Jurkat, Clone E6-1 (cell line): ENCODE measurements at regions not wholly inside any gene's neighbourhood (a gene's known extent, or its start where the extent isn't known, plus 50 kb on each side); places are given as distances from the start of the nearest gene placed in this dataset.
"Not testable (repeated sequence)": the region's sequence is repeated elsewhere in the genome, so short reads cannot be mapped to it uniquely, and the experiment has no call there.

Experiments
- DNase-seq: peaks from one replicate; pipeline ENCODE4 v3.0.0-alpha.2; 2011; ENCODE audit warnings: low read depth, low spot score
- H3K4me3 ChIP-seq: 2 replicates; pipeline ENCODE4 v1.5.1; 2011; ENCODE audit warnings: mild to moderate bottlenecking, low read length, control low read depth, moderate library complexity

- H3K4me3 ChIP-seq, DNase-seq: not testable (repeated sequence)
Observed at GRCh38 chr1:196366-196765, 255.1 kb downstream of the OR4F29 start.

GRCh38 chr1:191296-192049, 260.0 kb downstream of the OR4F29 start:
- DNase-seq, H3K4me3 ChIP-seq: not testable (repeated sequence)

- not testable (repeated sequence) for DNase-seq, H3K4me3 ChIP-seq
Observed at GRCh38 chr1:190678-191077, 260.8 kb downstream of the OR4F29 start.

- not testable (repeated sequence) for DNase-seq, H3K4me3 ChIP-seq
Observed at GRCh38 chr1:189915-190314, 261.6 kb downstream of the OR4F29 start.

- not testable (repeated sequence) for DNase-seq, H3K4me3 ChIP-seq
Observed at GRCh38 chr1:189270-189669, 262.2 kb downstream of the OR4F29 start.

GRCh38 chr1:187298-187697, 264.2 kb downstream of the OR4F29 start:
- H3K4me3 ChIP-seq, DNase-seq: not testable (repeated sequence)

- not testable (repeated sequence) for H3K4me3 ChIP-seq, DNase-seq
Observed at GRCh38 chr1:186691-187131, 264.8 kb downstream of the OR4F29 start.

- H3K4me3 ChIP-seq, DNase-seq: not testable (repeated sequence)
Observed at GRCh38 chr1:186223-186622, 265.3 kb downstream of the OR4F29 start.

GRCh38 chr1:185526-185925, 266.0 kb downstream of the OR4F29 start:
- not testable (repeated sequence) for DNase-seq, H3K4me3 ChIP-seq

GRCh38 chr1:184336-184686, 267.2 kb downstream of the OR4F29 start:
- not testable (repeated sequence) for DNase-seq, H3K4me3 ChIP-seq

- not testable (repeated sequence) for H3K4me3 ChIP-seq, DNase-seq
Observed at GRCh38 chr1:183620-184335, 267.7 kb downstream of the OR4F29 start.

GRCh38 chr1:183081-183480, 268.4 kb downstream of the OR4F29 start:
- not testable (repeated sequence) for DNase-seq, H3K4me3 ChIP-seq

- not testable (repeated sequence) for DNase-seq, H3K4me3 ChIP-seq
Observed at GRCh38 chr1:182631-183030, 268.8 kb downstream of the OR4F29 start.

- H3K4me3 ChIP-seq = not testable (repeated sequence)
- peak; percentile 68 for DNase-seq
Observed at GRCh38 chr1:181247-182216, 269.9 kb downstream of the OR4F29 start.

GRCh38 chr1:180749-181205, 270.7 kb downstream of the OR4F29 start:
- peak; percentile 44 for DNase-seq

GRCh38 chr1:138842-139241, 312.6 kb downstream of the OR4F29 start:
- not testable (repeated sequence) for H3K4me3 ChIP-seq, DNase-seq

More at GRCh38 chr1:180749-181205, 270.7 kb downstream of the OR4F29 start:
- not testable (repeated sequence) for H3K4me3 ChIP-seq

- not testable (repeated sequence) for DNase-seq, H3K4me3 ChIP-seq
Observed at GRCh38 chr1:137664-138063, 313.8 kb downstream of the OR4F29 start.

- not testable (repeated sequence) for DNase-seq, H3K4me3 ChIP-seq
Observed at GRCh38 chr1:136344-136932, 315.0 kb downstream of the OR4F29 start.

GRCh38 chr1:134936-135335, 316.5 kb downstream of the OR4F29 start:
- not testable (repeated sequence) for DNase-seq, H3K4me3 ChIP-seq
